Liver (tissue), 7 donors: ENCODE measurements at regions not wholly inside any gene's neighbourhood (a gene's known extent, or its start where the extent isn't known, plus 50 kb on each side); places are given as distances from the start of the nearest gene placed in this dataset.

ENCODE experiments used
- DNase-seq: peaks from one replicate; pipeline ENCODE4 v3.0.0-alpha.2; 2017; ENCODE audit warnings: low spot score
- H3K27ac ChIP-seq, 2 donors: one replicate each; pipeline ENCODE4 v1.7.0; 2013; ENCODE audit warnings: inconsistent platforms in 2 of 2, low read length in 2 of 2, control low read depth in 1 of 2, low read depth in 1 of 2, mild to moderate bottlenecking in 1 of 2
- H3K27me3 ChIP-seq, 4 donors: one replicate each; pipeline versions ENCODE4 v1.6.1 to v1.7.0; 2013; ENCODE audit warnings: low read length in 3 of 4, inconsistent platforms in 1 of 4, mild to moderate bottlenecking in 1 of 4, moderate library complexity in 1 of 4; ENCODE audit not compliant: control insufficient read depth in 4 of 4, insufficient read depth in 4 of 4
- H3K36me3 ChIP-seq, 4 donors: one replicate each; pipeline versions ENCODE4 v1.6.1 to v1.7.0; 2013; ENCODE audit warnings: low read length in 3 of 4, mild to moderate bottlenecking in 3 of 4, low read depth in 1 of 4, moderate library complexity in 1 of 4; ENCODE audit not compliant: control insufficient read depth in 4 of 4, insufficient read depth in 3 of 4
- H3K4me1 ChIP-seq, 4 donors: one replicate each; pipeline versions ENCODE4 v1.6.1 to v1.7.0; 2013; ENCODE audit warnings: low read length in 3 of 4, mild to moderate bottlenecking in 3 of 4, moderate library complexity in 1 of 4; ENCODE audit not compliant: control insufficient read depth in 4 of 4, insufficient read depth in 4 of 4
- H3K4me3 ChIP-seq, 3 donors: one replicate each; pipeline versions ENCODE4 v1.6.1 to v1.7.0; 2013; ENCODE audit warnings: low read length in 3 of 3, control low read depth in 1 of 3, low read depth in 1 of 3, mild to moderate bottlenecking in 1 of 3
- H3K9ac ChIP-seq, 2 donors: one replicate each; pipeline ENCODE4 v1.7.0; 2013; ENCODE audit warnings: low read length in 2 of 2, mild to moderate bottlenecking in 2 of 2, moderate library complexity in 2 of 2, control low read depth in 1 of 2, low read depth in 1 of 2
- H3K9me3 ChIP-seq, 4 donors: one replicate each; pipeline versions ENCODE4 v1.6.1 to v1.7.0; 2013; ENCODE audit warnings: low read length in 3 of 4; ENCODE audit not compliant: control insufficient read depth in 4 of 4
- EGR1 ChIP-seq, 2 donors: IDR thresholded peaks; 2 replicates each; pipeline ENCODE4 v1.6.1; 2016 to 2018; ENCODE audit warnings: antibody characterized with exemption in 2 of 2, low read depth in 2 of 2
- FOXA1 ChIP-seq: IDR thresholded peaks from 2 replicates; pipeline ENCODE4 v1.6.1; 2016; ENCODE audit warnings: antibody characterized with exemption
- FOXA2 ChIP-seq: IDR thresholded peaks from 2 replicates; pipeline ENCODE4 v1.6.1; 2016; ENCODE audit warnings: antibody characterized with exemption
- GABPA ChIP-seq, 2 donors: IDR thresholded peaks in 1 of 2; conservative IDR thresholded peaks in 1 of 2; 2 replicates each; pipeline ENCODE4 v1.6.1; 2016; ENCODE audit warnings: antibody characterized with exemption in 2 of 2, mild to moderate bottlenecking in 1 of 2, moderate library complexity in 1 of 2
- HNF4A ChIP-seq, 2 donors: conservative IDR thresholded peaks; 2 replicates each; pipeline ENCODE4 v1.6.1; 2016; ENCODE audit warnings: antibody characterized with exemption in 2 of 2, mild to moderate bottlenecking in 2 of 2
- HNF4G ChIP-seq: IDR thresholded peaks from 2 replicates; pipeline ENCODE4 v1.6.1; 2016; ENCODE audit warnings: antibody characterized with exemption
- JUND ChIP-seq, 2 donors: IDR thresholded peaks; 2 replicates each; pipeline ENCODE4 v1.6.1; 2016; ENCODE audit warnings: antibody characterized with exemption in 2 of 2
- RAD21 ChIP-seq, 2 donors: IDR thresholded peaks; 2 replicates each; pipeline ENCODE4 v1.6.1; 2016; ENCODE audit warnings: antibody characterized with exemption in 2 of 2, mild to moderate bottlenecking in 2 of 2
- RXRA ChIP-seq, 2 donors: IDR thresholded peaks; 2 replicates each; pipeline ENCODE4 v1.6.1; 2017 to 2018; ENCODE audit warnings: antibody characterized with exemption in 2 of 2, mild to moderate bottlenecking in 1 of 2
- SP1 ChIP-seq: IDR thresholded peaks from 2 replicates; pipeline ENCODE4 v1.6.1; 2018; ENCODE audit warnings: antibody characterized with exemption, mild to moderate bottlenecking
- TAF1 ChIP-seq: conservative IDR thresholded peaks from 2 replicates; pipeline ENCODE4 v1.6.1; 2016; ENCODE audit warnings: antibody characterized with exemption, mild to moderate bottlenecking
- YY1 ChIP-seq: IDR thresholded peaks from 2 replicates; pipeline ENCODE4 v1.6.1; 2016; ENCODE audit warnings: antibody characterized with exemption, mild to moderate bottlenecking
- WGBS: extraction: QIAGEN DNeasy Blood & Tissue Kit; methylation state at CpG from one replicate; pipeline ENCODE4 v1.1.7; 2013; 5-methylcytosine and 5-hydroxymethylcytosine counted together
- TF ChIP-seq, protein P1 (sequence below): IDR thresholded peaks from 2 replicates; pipeline ENCODE4 v1.6.1; 2016; ENCODE audit warnings: antibody characterized with exemption
- TF ChIP-seq, protein P2 (sequence below): IDR thresholded peaks from 2 replicates; pipeline ENCODE4 v1.6.1; 2016; ENCODE audit warnings: antibody characterized with exemption
- TF ChIP-seq, protein P3 (sequence below): IDR thresholded peaks from 2 replicates; pipeline ENCODE4 v1.6.1; 2016; ENCODE audit warnings: antibody characterized with exemption
- TF ChIP-seq, protein P4 (sequence below): IDR thresholded peaks from 2 replicates; pipeline ENCODE4 v1.6.1; 2016; ENCODE audit warnings: antibody characterized with exemption, mild to moderate bottlenecking
- donor health status: healthy.
- donor health status: healthy.
- donor health status: healthy.
- donor health status: healthy.

DNA sequence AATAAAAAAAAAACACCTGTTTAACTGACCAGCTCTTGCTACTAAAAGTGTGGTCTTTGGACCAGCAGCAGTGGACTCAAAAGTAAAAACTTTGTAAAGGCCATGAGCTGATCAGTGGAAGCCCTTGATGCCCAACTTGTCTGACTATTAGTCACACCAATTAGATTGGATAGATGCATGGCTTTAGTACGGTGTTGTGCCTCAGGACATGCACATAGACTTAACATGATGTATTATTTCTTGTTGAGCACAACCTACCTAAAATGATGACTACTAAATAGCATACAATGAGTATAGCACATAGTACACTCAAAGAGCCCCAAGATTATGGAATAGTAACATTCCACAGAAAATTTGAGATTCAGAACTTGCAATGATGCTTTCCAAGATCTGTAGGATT, 95.1 kb upstream of the FIBIN start:
- TF ChIP-seq TAF1 (no peak), GABPA (IDR thresholded peaks at IDR 0.05 in 1 of 2, conservative IDR thresholded peaks at IDR 0.05 in 1 of 2) (no peak), HNF4G (no peak), FOXA1 (no peak), SP1 (no peak), RXRA (IDR thresholded peaks at IDR 0.05) (no peak), FOXA2 (no peak), EGR1 (IDR thresholded peaks at IDR 0.05; ENCODE audit: low read depth in 2 of 2) (no peak)
- TF ChIP-seq, protein P1, sequence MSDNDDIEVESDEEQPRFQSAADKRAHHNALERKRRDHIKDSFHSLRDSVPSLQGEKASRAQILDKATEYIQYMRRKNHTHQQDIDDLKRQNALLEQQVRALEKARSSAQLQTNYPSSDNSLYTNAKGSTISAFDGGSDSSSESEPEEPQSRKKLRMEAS, result no peak
- TF ChIP-seq, protein P2, sequence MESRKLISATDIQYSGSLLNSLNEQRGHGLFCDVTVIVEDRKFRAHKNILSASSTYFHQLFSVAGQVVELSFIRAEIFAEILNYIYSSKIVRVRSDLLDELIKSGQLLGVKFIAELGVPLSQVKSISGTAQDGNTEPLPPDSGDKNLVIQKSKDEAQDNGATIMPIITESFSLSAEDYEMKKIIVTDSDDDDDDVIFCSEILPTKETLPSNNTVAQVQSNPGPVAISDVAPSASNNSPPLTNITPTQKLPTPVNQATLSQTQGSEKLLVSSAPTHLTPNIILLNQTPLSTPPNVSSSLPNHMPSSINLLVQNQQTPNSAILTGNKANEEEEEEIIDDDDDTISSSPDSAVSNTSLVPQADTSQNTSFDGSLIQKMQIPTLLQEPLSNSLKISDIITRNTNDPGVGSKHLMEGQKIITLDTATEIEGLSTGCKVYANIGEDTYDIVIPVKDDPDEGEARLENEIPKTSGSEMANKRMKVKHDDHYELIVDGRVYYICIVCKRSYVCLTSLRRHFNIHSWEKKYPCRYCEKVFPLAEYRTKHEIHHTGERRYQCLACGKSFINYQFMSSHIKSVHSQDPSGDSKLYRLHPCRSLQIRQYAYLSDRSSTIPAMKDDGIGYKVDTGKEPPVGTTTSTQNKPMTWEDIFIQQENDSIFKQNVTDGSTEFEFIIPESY, result no peak
- no peaks in the 10 kb centered on the region for H3K4me1 ChIP-seq
- no peak overlapping the region for H3K27ac ChIP-seq
- no peak overlapping the region for H3K4me3 ChIP-seq
- H3K27me3 ChIP-seq, result no peaks in the 10 kb centered on the region
- no peaks in the 10 kb centered on the region for H3K9me3 ChIP-seq
- H3K36me3 ChIP-seq, result no peaks in the 10 kb centered on the region
- H3K9ac ChIP-seq, result no peak overlapping the region
- WGBS, result 88% methylated on average over 1 of the region's 1 CpG
- no peak for DNase-seq

DNA sequence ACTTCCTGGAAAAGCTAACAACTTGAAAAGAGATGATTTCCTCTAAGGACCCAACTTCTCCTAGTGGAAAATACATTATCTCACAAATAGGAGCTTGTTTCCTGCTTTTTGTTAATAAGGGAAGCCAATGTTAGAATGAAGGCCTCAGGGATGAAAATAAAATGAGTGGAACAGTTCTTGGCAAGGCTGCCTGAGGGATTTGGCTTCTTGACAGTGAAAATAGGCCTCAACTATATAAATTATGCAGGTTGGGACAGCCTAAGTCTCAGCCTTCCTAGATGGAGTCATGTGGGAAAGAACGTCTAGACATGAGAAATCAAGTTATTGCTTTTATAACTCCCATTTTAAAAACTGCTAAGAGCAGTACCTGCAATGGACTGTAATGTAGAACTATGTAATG, 92.8 kb upstream of the FIBIN start:
- WGBS, result 75% methylated on average over 1 of the region's 1 CpG
- H3K4me1 ChIP-seq, result no peaks in the 10 kb centered on the region
- no peak for DNase-seq
- no peak overlapping the region for H3K9ac ChIP-seq
- TF ChIP-seq RXRA (IDR thresholded peaks at IDR 0.05) (no peak), FOXA2 (no peak), YY1 (no peak), SP1 (no peak), HNF4G (no peak), EGR1 (IDR thresholded peaks at IDR 0.05; ENCODE audit: low read depth in 2 of 2) (no peak), RAD21 (IDR thresholded peaks at IDR 0.05) (no peak), HNF4A (conservative IDR thresholded peaks at IDR 0.05) (no peak), GABPA (IDR thresholded peaks at IDR 0.05 in 1 of 2, conservative IDR thresholded peaks at IDR 0.05 in 1 of 2) (no peak), FOXA1 (no peak), TAF1 (no peak), JUND (IDR thresholded peaks at IDR 0.05) (no peak)
- TF ChIP-seq, protein P1, result no peak
- TF ChIP-seq, protein P3, sequence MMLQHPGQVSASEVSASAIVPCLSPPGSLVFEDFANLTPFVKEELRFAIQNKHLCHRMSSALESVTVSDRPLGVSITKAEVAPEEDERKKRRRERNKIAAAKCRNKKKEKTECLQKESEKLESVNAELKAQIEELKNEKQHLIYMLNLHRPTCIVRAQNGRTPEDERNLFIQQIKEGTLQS, result no peak
- TF ChIP-seq, protein P2, result no peak
- TF ChIP-seq, protein P4, sequence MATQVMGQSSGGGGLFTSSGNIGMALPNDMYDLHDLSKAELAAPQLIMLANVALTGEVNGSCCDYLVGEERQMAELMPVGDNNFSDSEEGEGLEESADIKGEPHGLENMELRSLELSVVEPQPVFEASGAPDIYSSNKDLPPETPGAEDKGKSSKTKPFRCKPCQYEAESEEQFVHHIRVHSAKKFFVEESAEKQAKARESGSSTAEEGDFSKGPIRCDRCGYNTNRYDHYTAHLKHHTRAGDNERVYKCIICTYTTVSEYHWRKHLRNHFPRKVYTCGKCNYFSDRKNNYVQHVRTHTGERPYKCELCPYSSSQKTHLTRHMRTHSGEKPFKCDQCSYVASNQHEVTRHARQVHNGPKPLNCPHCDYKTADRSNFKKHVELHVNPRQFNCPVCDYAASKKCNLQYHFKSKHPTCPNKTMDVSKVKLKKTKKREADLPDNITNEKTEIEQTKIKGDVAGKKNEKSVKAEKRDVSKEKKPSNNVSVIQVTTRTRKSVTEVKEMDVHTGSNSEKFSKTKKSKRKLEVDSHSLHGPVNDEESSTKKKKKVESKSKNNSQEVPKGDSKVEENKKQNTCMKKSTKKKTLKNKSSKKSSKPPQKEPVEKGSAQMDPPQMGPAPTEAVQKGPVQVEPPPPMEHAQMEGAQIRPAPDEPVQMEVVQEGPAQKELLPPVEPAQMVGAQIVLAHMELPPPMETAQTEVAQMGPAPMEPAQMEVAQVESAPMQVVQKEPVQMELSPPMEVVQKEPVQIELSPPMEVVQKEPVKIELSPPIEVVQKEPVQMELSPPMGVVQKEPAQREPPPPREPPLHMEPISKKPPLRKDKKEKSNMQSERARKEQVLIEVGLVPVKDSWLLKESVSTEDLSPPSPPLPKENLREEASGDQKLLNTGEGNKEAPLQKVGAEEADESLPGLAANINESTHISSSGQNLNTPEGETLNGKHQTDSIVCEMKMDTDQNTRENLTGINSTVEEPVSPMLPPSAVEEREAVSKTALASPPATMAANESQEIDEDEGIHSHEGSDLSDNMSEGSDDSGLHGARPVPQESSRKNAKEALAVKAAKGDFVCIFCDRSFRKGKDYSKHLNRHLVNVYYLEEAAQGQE, result no peak
- no peak overlapping the region for H3K4me3 ChIP-seq
- H3K27me3 ChIP-seq, result no peaks in the 10 kb centered on the region
- no peaks in the 10 kb centered on the region for H3K36me3 ChIP-seq
- no peaks in the 10 kb centered on the region for H3K9me3 ChIP-seq
- H3K27ac ChIP-seq, result no peak overlapping the region
